H1 (cell line): ENCODE measurements at regions not wholly inside any gene's neighbourhood (a gene's known extent, or its start where the extent isn't known, plus 50 kb on each side); places are given as distances from the start of the nearest gene placed in this dataset.
A peak's percentile ranks its signal among the peaks of the same experiment; 100 is the strongest.

Experiments
- CBX5 ChIP-seq: fragments of 300-800, 300-1000 bp; sonication (generic); IDR thresholded peaks from 2 replicates; pipeline ENCODE4 v1.7.1; 2016; ENCODE audit warnings: antibody characterized with exemption, low read length, low read depth
- CEBPB ChIP-seq: IDR thresholded peaks from 2 replicates; pipeline ENCODE4 v1.6.1; 2012; ENCODE audit warnings: low read depth, low read length
- EP300 ChIP-seq, 2 experiments: IDR thresholded peaks; 1 replicate in 1 of 2; 2 replicates in 1 of 2; pipeline ENCODE4 v1.6.1; 2011 to 2012; ENCODE audit warnings: low read depth in 2 of 2, low read length in 2 of 2, mild to moderate bottlenecking in 2 of 2, borderline replicate concordance in 1 of 2, inconsistent platforms in 1 of 2, moderate library complexity in 1 of 2
- EZH2 ChIP-seq: fragments of 200-600 bp; sonication (generic); IDR thresholded peaks from 2 replicates; pipeline ENCODE4 v1.7.1; 2012; ENCODE audit warnings: low read depth, mild to moderate bottlenecking, moderate library complexity, low read length, inconsistent platforms; ENCODE audit not compliant: severe bottlenecking
- NRF1 ChIP-seq: IDR thresholded peaks from 2 replicates; pipeline ENCODE4 v1.6.1; 2011; ENCODE audit warnings: mild to moderate bottlenecking, low read depth, low read length, improper control_type of control experiment
- POLR2A ChIP-seq, 2 experiments: IDR thresholded peaks; 1 replicate in 1 of 2; 2 replicates in 1 of 2; pipeline ENCODE4 v1.6.1; 2011; ENCODE audit warnings: low read depth in 2 of 2, low read length in 2 of 2, mild to moderate bottlenecking in 2 of 2; ENCODE audit errors: control extremely low read depth in 1 of 2
- POLR2AphosphoS5 ChIP-seq: IDR thresholded peaks from 2 replicates; pipeline ENCODE4 v1.6.1; 2011; ENCODE audit warnings: low read depth, low read length
- RFX5 ChIP-seq: IDR thresholded peaks from 2 replicates; pipeline ENCODE4 v1.6.1; 2011; ENCODE audit warnings: low read depth, low read length, improper control_type of control experiment, borderline replicate concordance
- SIN3A ChIP-seq, 2 experiments: IDR thresholded peaks in 1 of 2; conservative IDR thresholded peaks in 1 of 2; 2 replicates each; pipeline ENCODE4 v1.6.1; 2011 to 2012; ENCODE audit warnings: low read length in 2 of 2, improper control_type of control experiment in 1 of 2, low read depth in 1 of 2, mild to moderate bottlenecking in 1 of 2
- ZNF274 ChIP-seq: IDR thresholded peaks from 2 replicates; pipeline ENCODE4 v1.7.0; 2012; ENCODE audit warnings: low read length, borderline replicate concordance; ENCODE audit errors: extremely low read depth
- TF ChIP-seq, protein P1 (sequence below), 3 experiments: IDR thresholded peaks; 1 replicate in 2 of 3; 2 replicates in 1 of 3; pipeline versions ENCODE4 v1.5.1 to v1.6.1; 2011; ENCODE audit warnings: low read length in 3 of 3, mild to moderate bottlenecking in 3 of 3, inconsistent platforms in 2 of 3, low read depth in 1 of 3, moderate library complexity in 1 of 3; ENCODE audit not compliant: insufficient read depth in 1 of 3; ENCODE audit errors: control extremely low read depth in 1 of 3

DNA sequence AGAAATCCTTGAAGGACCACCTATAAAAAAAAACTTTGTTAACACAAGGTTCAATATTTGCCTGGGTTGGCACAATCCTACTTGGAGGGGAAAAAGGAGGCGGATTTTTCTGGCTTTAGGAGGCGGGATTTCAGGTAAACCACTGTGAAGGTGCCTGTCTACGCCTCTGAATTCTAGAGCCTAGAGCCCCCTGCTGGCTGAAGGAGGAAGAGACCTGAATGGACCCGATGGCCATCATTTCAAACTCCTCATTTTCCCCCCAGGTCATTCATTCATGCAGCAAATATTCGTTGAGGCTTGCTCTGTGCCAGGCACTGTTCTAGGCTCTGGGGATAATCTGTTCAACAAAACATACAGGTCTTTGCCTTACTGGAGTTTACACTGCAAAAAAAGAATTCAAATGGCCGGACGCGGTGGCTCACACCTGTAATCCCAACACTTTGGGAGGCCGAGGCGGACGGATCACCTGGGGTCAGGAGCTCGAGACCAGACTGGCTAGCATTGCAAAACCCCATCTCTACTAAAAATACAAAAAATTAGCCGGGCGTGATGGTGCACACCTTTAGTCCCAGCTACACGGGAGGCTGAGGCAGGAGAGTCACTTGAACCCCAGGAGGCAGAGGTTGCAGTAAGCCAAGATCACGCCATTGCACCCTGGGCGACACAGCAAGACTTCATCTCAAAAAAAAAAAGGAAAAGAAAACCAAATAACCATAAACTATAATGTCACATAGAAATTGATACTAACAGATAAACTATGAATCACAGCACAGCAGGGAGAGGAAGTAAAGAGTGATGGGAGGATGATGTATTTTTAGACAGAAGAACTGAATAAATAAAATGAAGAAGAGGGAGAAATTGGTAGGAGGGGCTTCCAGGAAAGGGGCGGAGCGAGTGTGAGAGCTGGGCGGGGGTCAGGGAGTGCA lies 90.1 kb upstream of the NFE2L3 start:
- TF ChIP-seq POLR2A (IDR thresholded peaks at IDR 0.05; ENCODE audit: control extremely low read depth in 1 of 2, low read depth in 2 of 2, low read length in 2 of 2) (no peak), ZNF274 (no peak), EP300 (IDR thresholded peaks at IDR 0.05; ENCODE audit: borderline replicate concordance in 1 of 2, low read depth in 2 of 2, low read length in 2 of 2) (no peak), EZH2 (no peak), CEBPB (no peak), POLR2AphosphoS5 (no peak), CBX5 (no peak), NRF1 (no peak), RFX5 (no peak), SIN3A (conservative IDR thresholded peaks at IDR 0.05 in 1 of 2, IDR thresholded peaks at IDR 0.05 in 1 of 2; ENCODE audit: low read depth in 1 of 2, low read length in 2 of 2) (no peak)
- TF ChIP-seq, protein P1, sequence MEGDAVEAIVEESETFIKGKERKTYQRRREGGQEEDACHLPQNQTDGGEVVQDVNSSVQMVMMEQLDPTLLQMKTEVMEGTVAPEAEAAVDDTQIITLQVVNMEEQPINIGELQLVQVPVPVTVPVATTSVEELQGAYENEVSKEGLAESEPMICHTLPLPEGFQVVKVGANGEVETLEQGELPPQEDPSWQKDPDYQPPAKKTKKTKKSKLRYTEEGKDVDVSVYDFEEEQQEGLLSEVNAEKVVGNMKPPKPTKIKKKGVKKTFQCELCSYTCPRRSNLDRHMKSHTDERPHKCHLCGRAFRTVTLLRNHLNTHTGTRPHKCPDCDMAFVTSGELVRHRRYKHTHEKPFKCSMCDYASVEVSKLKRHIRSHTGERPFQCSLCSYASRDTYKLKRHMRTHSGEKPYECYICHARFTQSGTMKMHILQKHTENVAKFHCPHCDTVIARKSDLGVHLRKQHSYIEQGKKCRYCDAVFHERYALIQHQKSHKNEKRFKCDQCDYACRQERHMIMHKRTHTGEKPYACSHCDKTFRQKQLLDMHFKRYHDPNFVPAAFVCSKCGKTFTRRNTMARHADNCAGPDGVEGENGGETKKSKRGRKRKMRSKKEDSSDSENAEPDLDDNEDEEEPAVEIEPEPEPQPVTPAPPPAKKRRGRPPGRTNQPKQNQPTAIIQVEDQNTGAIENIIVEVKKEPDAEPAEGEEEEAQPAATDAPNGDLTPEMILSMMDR (IDR thresholded peaks at IDR 0.05; ENCODE audit: control extremely low read depth in 1 of 3, insufficient read depth in 1 of 3, low read depth in 1 of 3, low read length in 3 of 3), result peak; percentile 62 to 90 (median 80)
